WI38 (cell line): ENCODE measurements at regions not wholly inside any gene's neighbourhood (a gene's known extent, or its start where the extent isn't known, plus 50 kb on each side); places are given as distances from the start of the nearest gene placed in this dataset.

Experiments
- H3K4me3 ChIP-seq: 2 replicates; pipeline ENCODE4 v1.5.1; 2011; ENCODE audit warnings: low read depth, mild to moderate bottlenecking, control low read depth, low read length
- TF ChIP-seq, protein P1 (sequence below): IDR thresholded peaks from 2 replicates; pipeline ENCODE4 v1.5.1; 2012; ENCODE audit warnings: low read depth, mild to moderate bottlenecking, control low read depth, low read length

- TF ChIP-seq, protein P1, sequence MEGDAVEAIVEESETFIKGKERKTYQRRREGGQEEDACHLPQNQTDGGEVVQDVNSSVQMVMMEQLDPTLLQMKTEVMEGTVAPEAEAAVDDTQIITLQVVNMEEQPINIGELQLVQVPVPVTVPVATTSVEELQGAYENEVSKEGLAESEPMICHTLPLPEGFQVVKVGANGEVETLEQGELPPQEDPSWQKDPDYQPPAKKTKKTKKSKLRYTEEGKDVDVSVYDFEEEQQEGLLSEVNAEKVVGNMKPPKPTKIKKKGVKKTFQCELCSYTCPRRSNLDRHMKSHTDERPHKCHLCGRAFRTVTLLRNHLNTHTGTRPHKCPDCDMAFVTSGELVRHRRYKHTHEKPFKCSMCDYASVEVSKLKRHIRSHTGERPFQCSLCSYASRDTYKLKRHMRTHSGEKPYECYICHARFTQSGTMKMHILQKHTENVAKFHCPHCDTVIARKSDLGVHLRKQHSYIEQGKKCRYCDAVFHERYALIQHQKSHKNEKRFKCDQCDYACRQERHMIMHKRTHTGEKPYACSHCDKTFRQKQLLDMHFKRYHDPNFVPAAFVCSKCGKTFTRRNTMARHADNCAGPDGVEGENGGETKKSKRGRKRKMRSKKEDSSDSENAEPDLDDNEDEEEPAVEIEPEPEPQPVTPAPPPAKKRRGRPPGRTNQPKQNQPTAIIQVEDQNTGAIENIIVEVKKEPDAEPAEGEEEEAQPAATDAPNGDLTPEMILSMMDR, result no peak
- no peak overlapping the region for H3K4me3 ChIP-seq
These were observed 144.4 kb downstream of the PTBP2 start for GRCh38 chr1:96865731-96866685.

DNA sequence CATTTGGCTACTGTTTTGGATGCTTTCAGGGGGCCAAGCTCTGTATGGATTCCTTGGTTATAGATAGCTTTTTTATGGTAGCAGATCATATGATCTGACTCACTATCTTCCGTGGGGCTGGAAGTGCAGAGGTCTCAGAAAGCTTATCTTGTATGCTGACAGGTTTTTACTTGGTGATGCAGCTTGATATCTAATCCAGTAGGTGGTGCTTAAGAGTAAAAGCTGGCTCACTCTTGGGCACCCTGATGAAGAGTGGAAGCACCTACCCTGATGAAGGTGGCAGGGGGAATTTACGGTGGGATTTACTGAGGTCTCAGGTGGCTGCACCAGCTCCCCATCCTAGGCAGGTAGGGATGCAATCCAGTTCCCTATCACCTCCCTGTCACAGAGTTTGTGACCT is 151.2 kb downstream of the PTBP2 start:
- H3K4me3 ChIP-seq, result no peak overlapping the region
- TF ChIP-seq, protein P1, result no peak

GRCh38 chr1:96878640-96879039 is 157.1 kb downstream of the PTBP2 start:
- TF ChIP-seq, protein P1, result no peak
- H3K4me3 ChIP-seq, result no peak overlapping the region

DNA sequence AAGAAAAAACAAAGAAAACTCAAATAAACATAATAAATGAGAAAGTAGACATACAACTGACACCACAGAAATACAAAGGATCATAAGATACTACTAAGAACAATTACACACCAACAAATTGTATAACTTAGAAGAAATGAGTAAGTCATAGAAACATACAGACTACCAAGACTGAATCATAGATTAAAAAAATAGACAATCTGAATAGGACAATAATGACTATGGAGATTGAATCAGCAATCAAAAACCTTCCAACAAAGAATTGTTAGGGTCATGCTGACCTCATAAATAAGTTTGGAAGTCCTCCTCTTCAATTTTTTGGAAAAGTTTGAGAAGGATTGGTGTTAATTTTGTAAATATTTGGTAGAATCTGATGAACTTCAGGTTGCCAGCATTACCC is 159.0 kb downstream of the PTBP2 start:
- TF ChIP-seq, protein P1, result no peak
- no peak overlapping the region for H3K4me3 ChIP-seq

GRCh38 chr1:96882096-96882495 is 160.5 kb downstream of the PTBP2 start:
- TF ChIP-seq, protein P1, result no peak
- H3K4me3 ChIP-seq, result no peak overlapping the region

- H3K4me3 ChIP-seq, result no peak overlapping the region
- TF ChIP-seq, protein P1, result no peak
These were observed 164.9 kb downstream of the PTBP2 start for GRCh38 chr1:96886474-96886873.

GRCh38 chr1:96887501-96887900 is 165.9 kb downstream of the PTBP2 start:
- TF ChIP-seq, protein P1, result no peak
- H3K4me3 ChIP-seq, result no peak overlapping the region
